MV-4-11 (cell line): ENCODE measurements at regions not wholly inside any gene's neighbourhood (a gene's known extent, or its start where the extent isn't known, plus 50 kb on each side); places are given as distances from the start of the nearest gene placed in this dataset.

ENCODE experiments used
- DNase-seq: peaks from one replicate; lab custom pipeline; 2025; lab: John Stamatoyannopoulos, UW

DNA sequence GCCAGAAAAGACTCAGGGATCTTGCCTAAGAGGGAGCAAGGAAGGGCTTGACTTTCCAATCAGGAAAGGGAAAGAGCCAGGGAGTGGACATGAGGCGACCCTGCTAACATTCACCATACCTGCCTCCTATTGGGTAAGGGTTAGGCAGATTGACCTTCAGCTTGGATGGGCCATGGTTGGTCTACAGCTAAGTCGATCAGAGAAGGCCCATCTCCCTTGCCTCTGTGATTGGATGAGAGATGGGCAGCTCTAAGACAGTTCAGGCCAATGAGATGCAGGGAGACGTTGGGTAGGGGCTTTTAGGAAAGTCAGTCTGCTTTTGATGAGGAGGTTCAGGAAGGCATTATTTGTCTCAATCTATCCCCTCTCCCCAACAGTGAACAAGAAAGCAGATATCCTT is 135.0 kb upstream of the STC2 start:
- no peak for DNase-seq

DNA sequence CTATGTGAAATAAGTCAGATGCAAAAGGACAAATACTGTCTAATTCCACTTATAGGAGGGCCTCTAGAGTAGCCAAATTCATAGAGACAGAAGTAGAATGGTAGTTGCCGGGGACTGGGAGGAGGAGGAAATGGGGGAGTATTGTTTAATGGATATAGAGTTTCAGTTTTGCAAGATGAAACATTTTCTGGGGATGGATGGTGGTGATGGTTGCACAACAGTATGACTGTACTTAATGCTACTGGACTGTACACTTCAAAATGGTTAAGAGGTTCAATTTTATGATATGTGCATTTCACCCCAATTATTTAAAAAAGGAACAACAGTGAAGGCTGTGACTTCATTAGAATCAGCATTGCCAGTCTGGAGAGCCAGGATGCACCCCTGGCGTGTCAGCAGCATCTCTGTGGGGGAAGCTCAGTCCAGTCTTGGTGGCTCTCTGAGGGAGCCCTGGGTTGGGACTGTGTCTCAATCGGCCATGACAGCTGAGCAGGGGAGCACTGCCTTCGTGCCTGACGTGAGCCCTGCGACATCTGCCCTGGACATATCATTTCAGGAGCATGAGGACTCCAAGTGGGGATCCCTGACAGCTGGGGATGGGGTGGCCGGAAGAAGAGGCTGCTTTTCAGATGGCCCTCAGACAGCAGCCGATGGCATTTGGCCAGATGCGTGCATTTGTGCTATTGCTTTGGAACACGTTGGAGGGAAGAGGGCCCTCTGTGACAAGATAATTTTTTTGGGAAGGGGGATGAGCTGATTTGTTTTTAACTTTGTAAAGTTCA is 130.8 kb upstream of the STC2 start:
- DNase-seq: peak; percentile 84

DNA sequence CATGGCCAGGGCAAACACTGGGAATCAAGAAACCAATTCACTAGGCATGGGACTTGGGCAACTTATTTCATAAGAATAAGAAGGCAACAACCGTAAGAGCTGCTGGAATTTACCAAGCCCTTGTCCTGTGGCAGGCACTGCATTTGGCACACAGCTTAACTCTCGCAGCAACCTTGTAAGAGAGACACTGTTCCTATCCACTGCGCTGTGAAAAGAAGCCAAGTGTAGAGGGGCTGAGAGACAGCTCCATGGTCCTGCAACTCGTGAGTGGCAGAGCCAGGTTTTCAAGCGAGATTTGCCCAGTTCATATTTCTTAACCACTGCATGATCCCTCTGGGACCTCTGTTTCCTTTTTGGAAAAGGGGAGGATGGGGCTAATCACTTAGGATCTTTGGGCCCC is 129.3 kb upstream of the STC2 start:
- no peak for DNase-seq

DNA sequence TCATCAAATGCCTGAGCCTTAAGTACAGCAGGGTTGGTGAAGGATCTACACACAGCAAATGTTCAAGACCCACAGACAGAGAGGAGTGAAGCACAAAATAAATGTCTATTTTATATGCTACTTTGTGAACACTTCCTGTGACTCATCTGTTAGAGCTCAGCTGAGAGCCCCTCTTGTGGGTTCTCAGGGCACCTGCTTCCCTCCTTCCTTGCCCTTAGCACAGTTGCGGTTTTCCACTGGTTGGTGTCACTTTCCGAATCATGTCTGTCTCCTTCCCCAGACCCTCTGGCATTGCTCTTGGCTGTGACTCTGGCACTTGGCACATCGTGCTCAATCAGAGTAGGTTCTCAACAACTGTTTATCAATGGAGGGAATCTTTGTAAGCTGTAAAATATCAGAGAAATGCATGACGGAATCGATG is 128.5 kb upstream of the STC2 start:
- DNase-seq: peak; percentile 87

DNA sequence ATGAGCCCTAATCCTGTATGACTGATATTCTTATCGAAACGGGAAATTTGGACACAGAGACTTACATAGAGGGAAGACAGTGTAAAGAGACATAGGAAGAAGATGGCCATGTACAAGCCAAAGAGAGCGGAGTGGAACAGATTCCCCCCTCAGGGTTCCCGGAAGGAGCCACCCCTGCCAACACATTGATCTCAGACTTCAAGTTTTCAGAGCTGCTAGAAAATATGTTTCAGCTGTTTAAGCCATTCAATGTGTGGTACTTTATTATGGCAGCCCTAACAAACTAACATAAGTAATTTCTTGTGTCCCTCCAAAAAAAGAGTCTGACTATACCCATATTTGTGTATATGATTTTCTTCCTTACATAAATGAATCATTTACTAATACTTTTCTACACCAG is 128.0 kb upstream of the STC2 start:
- no peak for DNase-seq

DNA sequence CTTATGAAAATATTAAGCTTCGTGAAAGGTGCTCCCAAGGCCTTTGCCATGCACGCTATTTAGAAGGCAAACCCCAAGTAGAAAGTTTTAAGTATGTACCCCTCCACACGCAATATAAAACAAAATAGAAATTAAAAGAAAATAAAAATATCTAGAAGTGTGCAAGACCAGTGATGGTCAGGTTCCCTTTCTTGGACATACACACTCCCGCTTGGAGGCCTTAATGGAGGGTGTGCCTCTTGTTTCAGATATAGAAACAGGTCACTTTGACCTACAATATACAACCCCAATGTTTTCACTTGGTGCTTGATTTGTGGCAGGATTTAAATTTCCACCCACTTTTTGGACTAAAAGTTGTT is 127.4 kb upstream of the STC2 start:
- no peak for DNase-seq

DNA sequence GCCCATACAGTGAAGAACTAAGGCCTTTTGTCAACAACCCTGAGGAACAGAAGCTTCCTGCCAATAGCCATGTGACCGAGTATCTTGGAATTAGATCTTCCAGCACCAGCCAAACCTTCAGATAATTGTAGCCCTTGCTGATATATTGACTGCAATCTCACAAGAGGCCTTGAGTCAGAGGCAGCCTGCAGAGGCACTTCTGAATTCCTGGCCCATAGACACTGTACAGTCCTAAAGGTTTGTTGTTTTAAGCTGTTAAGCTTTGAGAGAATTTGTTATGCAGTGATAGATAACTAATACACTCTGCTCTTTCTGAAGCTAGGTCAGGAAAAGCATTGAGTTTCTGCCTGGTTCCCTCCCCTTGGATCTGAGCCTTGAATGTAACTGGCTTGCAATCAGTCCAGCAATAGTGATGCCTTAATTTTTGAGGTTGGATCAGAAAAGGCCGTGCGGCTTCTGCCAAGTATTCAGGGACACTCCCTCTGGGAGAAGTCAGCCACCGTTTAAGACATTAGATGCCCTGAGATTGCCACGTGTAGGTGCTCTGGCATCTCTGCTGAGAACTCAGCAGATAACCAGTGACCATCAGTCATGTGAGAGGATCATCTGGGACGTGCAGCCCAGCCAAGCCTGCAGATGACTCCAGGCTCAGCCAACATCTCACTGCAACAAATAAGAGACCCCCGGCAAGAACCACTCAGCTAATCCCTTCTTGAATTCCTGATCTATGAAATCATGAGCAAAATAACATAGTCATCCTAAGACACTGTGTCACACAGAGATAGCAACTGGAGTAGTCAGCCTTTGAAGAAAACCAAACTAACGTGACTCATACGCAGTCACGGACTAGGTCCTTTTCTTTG is 126.8 kb upstream of the STC2 start:
- peak; percentile 46 for DNase-seq

DNA sequence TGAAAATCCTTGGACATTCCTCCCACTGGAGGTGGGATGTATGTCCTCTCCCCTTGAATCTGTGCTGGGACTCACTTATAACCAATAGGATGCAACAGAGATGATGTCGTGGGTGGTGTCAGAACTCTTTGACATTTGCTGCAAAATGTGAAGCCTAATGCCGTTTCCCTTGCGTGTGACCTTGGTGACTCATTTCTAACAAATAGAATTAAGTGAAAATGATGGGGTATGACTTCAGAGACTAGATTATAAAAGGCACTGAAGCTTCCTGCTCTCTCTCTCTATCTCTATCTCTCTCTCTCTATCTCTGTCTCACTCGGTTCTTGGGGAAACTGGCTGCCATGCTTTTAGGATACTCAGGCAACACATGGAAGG is 126.1 kb upstream of the STC2 start:
- peak; percentile 28 for DNase-seq

DNA sequence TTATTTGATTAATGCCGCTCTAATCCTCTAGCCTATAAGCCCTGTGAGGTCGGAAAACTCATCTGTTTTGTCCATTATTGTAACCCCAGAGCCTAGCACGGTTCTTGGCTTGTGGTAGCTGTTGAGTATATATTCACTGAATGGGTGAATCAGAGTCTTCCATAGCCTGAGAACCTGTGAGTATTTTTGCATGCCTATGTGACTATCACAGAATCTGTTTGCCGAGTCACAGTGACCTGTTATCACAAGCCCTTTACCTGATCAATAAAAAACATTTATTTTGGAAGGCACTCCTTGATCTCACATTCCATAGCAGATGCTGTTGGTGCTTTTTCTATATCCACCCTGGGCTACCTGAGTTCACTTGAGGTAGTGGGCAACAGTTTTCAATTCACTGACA is 125.0 kb upstream of the STC2 start:
- DNase-seq: no peak

DNA sequence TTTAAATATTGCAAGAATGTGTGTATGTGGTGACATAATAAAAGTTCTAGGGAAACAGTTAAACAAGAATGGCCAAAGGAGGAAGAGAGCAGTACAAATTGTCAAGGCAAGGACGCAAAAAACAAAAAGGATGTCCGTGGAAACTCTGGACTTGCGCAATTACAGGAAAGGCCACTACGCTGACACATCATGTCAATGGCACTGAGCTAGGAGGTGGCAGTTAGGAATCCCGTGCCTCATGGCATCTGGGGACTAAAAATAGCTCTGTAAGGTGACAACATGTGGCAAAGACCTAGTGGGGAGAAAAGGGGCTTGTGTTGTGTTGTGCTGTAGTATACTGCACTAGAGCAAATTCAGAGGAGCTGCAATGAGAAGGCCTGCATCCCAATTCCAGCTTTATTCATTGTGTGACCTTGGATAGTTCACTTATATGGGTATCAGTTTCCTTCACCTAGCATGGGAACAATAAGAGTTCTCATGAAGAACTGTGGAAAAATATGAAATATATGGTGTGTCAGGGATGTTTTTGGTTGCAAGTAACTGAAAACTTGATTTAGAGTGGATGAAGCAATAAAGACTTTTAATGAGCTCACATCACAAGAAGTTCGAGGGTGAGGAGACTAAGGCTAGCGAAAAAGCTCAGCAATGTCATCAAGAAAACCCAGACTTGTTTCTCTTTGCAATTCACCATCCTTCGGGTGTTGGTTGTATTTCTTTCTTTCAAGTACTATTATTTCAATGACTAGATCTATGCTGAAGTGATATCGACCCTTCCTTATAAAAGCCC is 124.1 kb upstream of the STC2 start:
- DNase-seq: peak; percentile 96

DNA sequence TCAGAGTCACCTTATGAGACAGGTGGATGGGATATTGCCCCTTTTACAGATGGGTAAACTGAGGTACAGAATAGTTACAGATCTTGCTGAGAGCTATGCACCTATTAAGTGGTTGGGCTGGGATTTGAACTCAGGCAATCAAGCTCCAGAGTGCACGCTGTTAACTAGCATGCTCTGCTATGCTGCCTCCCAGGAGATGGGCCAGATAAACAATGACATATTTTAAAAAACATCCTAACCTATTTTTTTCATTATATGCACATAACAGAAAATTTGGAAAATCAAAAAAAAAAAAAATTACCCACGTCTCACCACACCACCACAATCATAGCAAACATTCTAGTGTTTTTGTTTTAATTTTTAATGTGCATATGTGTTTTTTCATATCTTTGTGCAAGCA is 123.4 kb upstream of the STC2 start:
- no peak for DNase-seq

DNA sequence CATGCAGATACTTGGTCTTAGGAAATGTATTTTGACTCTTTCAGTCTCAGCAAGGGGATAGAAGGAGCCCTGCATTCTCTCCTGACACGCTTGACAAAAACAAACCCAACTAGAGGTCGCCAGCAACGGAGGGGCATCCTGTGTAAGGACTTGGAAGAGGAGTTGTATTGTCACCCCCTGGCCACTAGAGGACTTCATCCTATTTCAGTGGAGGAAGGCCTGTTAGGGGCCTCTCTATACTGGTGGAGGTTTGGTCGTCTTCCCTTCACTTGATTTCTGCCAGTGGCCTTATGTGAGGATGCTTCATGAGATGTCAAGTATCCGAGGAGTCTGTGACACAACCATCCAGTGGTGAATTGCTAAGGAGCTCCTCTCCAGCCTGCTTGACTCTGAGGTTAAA is 122.8 kb upstream of the STC2 start:
- peak; percentile 38 for DNase-seq

DNA sequence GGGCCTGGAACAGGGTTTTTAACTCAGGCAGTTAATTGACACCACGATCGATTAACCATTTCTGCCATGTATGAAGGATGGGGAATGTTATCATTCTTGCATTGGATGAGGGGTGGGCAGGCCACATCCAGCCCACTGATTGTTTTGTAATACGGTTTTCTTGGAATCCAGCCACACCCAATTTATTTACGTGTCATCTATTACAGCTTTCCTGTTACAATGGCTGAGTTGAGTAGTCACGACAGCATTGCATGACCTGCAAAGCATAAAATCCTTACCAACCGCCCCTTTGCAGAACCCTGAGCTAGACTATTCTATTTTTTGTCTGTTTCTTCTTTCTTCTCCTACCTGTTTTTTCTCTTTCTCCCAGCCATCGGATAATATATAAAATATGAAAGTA is 122.0 kb upstream of the STC2 start:
- DNase-seq: no peak

DNA sequence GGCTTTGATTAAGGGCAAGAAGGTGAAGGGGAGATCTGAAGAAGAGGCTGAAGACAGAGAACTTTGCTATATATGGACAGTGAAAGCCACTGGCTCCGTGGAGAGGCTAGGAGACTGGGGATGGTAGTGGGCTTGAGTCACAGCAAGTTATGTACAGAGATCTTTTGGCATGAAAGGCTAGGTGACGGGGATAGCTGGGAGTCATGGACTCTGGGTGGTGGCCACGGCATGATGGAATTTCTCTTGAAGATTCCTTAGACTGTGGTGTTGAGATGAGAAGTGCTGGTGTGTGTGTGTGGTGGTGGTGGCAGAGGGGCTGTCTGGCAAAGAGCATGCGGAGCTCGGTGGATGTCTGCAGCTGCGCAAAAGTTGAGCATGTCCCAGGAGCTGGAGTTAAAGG is 120.6 kb upstream of the STC2 start:
- DNase-seq: no peak

DNA sequence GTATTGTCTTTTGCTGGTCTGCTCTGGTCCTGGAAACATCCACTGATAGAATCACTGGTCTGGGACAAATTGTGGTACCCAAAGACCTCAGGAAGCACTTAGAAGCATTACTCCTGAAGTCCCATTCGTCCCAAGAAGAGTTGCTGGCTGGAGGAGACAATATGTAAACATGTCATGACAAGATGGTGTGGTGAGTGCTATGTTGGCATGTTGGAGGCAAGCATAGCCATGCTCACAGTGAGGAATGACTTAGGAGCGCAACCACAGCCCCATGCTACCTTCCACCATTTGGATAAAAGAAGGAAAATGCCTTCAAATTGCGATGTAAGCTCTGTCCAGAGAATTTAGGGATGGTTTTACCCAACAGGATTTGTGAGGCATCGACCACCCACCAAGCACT is 115.8 kb upstream of the STC2 start:
- no peak for DNase-seq

DNA sequence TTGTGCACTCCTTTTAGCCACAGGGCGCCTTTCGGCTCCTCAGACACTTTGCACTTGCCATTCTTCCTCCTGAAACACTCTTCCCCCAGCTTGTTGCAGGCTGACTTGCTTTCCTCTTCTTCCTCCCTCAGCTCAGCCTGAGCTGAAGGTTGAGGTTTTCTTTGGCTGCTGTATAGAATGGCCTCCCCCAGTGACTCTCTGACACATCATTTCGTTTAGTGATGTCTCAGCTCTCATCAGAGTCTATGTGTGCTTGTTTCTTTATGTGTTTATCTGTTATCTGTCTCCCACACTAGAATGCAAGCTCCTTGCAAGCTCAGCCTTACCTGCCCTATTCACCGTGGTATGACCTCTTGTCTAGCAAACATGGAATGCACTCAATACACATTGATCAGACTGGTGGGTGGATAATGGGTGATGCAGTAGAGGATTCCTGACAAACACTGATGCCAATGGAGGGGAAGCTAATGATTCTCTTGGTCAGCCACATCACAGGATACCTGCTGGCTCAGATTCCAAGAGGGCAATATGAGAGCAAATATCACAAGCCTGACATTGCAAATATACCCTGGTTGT is 112.9 kb upstream of the STC2 start:
- DNase-seq: no peak

DNA sequence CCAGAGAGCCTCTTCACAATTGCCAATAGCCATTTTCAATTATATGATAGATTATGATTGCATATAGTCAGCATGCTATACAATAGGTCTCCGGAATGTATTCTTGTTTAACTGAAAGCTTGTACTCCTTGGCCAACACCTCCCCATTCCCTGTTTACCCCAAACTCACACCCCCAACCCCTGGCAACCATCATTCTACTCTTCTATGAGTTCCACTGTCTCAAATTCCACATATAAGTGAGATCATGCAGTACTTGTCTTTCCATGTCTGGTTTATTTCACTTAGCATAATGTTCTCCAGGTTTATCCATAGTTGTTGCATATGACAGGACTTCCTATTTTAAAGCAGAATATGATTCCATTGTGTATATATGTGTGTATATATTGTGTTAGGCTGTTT is 110.7 kb upstream of the STC2 start:
- DNase-seq: no peak

DNA sequence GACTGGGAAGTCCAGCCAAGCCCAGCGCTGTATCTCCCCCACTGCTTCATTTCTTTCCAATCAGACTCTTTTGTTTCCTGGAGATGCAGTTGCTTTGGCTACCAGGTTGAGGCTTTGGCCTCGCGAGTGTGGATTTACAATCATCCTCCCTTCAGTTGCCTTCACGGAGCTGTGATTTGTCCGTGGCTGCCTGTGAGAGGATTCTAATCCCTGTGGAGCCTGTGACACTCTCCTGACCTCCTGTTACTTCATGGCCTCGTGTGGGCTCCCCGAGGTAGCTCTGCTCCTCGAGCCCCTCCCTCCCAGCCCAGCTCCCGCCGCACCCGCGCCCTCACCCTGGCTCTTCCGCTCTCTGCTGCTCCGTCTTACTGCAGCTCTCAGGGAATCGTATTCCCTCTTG is 107.2 kb upstream of the STC2 start:
- no peak for DNase-seq

DNA sequence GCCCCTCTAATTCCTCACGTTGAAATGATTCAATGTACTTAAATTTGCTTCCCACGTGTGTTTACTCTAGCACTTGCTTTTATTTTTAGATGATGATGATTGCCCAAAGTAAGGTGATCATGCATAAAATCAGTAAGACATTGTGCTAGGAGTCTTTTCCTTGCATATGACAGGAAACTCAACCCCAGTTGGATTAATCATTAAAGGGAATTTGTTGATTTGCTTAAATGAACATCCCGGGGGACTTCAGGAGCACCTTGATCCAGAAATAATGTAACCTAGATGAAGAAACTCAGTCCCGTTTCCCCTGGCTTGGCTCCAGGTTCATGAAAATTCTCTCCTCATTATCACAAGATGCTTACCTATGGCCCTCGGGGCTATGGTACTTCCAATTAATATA is 106.1 kb upstream of the STC2 start:
- DNase-seq: no peak

DNA sequence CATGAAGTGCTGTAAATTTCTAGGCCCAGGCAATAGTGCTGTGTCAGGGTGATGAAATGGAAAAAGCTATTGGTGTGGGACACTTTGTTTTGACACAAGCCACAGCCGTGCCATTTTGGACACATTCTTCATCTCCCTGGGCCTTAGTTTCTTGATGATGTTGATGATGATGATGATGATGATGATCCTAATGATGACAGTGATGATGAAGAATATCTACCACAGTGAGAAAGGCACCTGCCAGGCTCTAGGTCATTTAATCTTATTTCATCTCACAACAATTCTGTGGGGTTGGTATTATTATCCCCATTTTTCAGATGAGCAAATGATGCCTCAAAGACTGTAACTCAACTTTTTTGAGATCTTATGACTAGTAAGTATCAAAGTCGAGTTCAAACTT is 102.2 kb upstream of the STC2 start:
- no peak for DNase-seq

DNA sequence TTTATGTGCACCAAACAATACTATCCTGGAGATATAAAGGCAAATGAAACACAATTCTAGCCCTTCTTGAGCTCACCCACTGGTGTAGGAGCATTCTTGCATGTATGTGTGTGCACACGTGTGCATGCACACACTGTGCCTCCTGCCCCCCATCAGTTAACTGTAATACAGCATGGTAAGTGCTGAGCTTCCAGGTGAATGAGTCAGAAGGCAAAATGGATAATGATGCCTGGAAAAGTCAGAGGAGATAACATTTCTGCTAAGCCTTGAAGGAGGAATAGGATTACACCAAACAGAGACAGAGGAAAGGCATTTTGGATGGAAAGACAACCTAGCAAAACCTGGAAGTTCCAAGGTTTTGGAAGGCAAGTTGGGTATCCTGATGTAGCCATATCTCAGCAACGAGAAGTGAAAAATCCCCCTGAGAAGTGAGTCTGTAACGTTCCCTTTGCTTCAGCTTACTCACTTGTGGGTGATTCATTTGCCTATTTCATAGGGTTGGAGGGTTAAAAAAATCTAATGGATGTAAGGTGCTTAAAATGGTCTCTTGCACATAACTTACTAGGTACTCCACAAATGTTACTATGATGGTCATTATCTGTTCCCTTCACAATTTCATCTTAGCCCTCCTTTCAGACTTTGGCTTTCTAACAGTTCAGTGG is 101.4 kb upstream of the STC2 start:
- DNase-seq: no peak
